GM12878 (cell line): ENCODE measurements at regions not wholly inside any gene's neighbourhood (a gene's known extent, or its start where the extent isn't known, plus 50 kb on each side); places are given as distances from the start of the nearest gene placed in this dataset.

ENCODE experiments used
- ATAC-seq: fragments of 200-7000 bp; cut with Tn5 transposase; 3 replicates; pipeline ENCODE4 v1.9.1; 2020; ENCODE audit warnings: mild to moderate bottlenecking, moderate library complexity
- BruUV-seq: library from RNA; stranded (reverse); fragments of 400-500 nt; replicated peaks from 2 replicates; lab custom pipeline; 2021; lab: Mats Ljungman, UMichigan
- CTCF ChIA-PET: fragments of 300-600 bp; sonication (Branson Sonifier 250); formaldehyde crosslinking; extraction: SDS; loops from one replicate; lab custom pipeline; 2021; ENCODE audit warnings: inconsistent platforms; lab: Yijun Ruan, JAX
- POLR2A ChIA-PET: fragments of 350-600 bp; formaldehyde crosslinking; extraction: SDS; loops from one replicate; lab custom pipeline; 2021; ENCODE audit warnings: inconsistent platforms; lab: Charles Lee
- RAD21 ChIA-PET: fragments of 300-600 bp; sonication (Branson Sonifier 250); formaldehyde crosslinking; loops from one replicate; lab custom pipeline; 2023; ENCODE audit warnings: antibody characterized with exemption; ENCODE audit not compliant: unreplicated experiment; lab: Charles Lee
- SMC1A ChIA-PET: fragments of 300-600 bp; sonication (Branson Sonifier 250); formaldehyde crosslinking; loops from one replicate; lab custom pipeline; 2023; ENCODE audit not compliant: unreplicated experiment, uncharacterized antibody; lab: Charles Lee
- DNase-seq: peaks from one replicate; pipeline ENCODE4 v3.0.0-alpha.2; 2011; ENCODE audit warnings: low read depth, low spot score
- FAIRE-seq: peaks from 3 replicates; lab custom pipeline; 2011; peaks lifted over from hg19 to GRCh38; lab: Jason Lieb, UNC
- H2AFZ ChIP-seq: 2 replicates; pipeline ENCODE4 v1.6.0; 2011; ENCODE audit warnings: low read depth, low read length, control low read depth; ENCODE audit not compliant: control insufficient read depth
- H3K27ac ChIP-seq: 2 replicates; pipeline ENCODE4 v1.5.1; 2011; ENCODE audit warnings: control low read depth; ENCODE audit not compliant: control insufficient read depth, insufficient read depth
- H3K27me3 ChIP-seq, 2 experiments: replicated peaks in 1 of 2; 2 replicates each; pipeline versions ENCODE4 v1.6.0 to v1.6.1; 2011; ENCODE audit warnings: low read length in 1 of 2; ENCODE audit not compliant: control insufficient read depth in 2 of 2, insufficient read depth in 2 of 2
- H3K36me3 ChIP-seq, 2 experiments: 2 replicates each; pipeline ENCODE4 v1.5.1; 2011; ENCODE audit warnings: low read length in 1 of 2; ENCODE audit not compliant: control insufficient read depth in 2 of 2, insufficient read depth in 2 of 2
- H3K4me1 ChIP-seq: 2 replicates; pipeline ENCODE4 v1.6.1; 2011; ENCODE audit warnings: mild to moderate bottlenecking, low read length, moderate library complexity, mixed read lengths; ENCODE audit not compliant: control insufficient read depth, insufficient read depth
- H3K4me2 ChIP-seq: 2 replicates; pipeline ENCODE4 v1.6.0; 2011; ENCODE audit warnings: control low read depth; ENCODE audit not compliant: control insufficient read depth, insufficient read depth
- H3K4me3 ChIP-seq: fragments of 200-600 bp; sonication (generic); 2 replicates; pipeline ENCODE4 v1.5.1; 2016
- H3K79me2 ChIP-seq: 2 replicates; pipeline ENCODE4 v1.6.0; 2011; ENCODE audit warnings: low read length; ENCODE audit not compliant: control insufficient read depth, insufficient read depth
- H3K9ac ChIP-seq: 2 replicates; pipeline ENCODE4 v1.8.0; 2011; ENCODE audit warnings: low read length, control low read depth, mixed read lengths; ENCODE audit not compliant: control insufficient read depth, insufficient read depth
- H3K9me3 ChIP-seq: replicated peaks from 3 replicates; pipeline ENCODE4 v1.5.1; 2011; ENCODE audit warnings: mild to moderate bottlenecking, low read length; ENCODE audit not compliant: control insufficient read depth, insufficient read depth
- H4K20me1 ChIP-seq: 2 replicates; pipeline ENCODE4 v1.6.0; 2011; ENCODE audit not compliant: control insufficient read depth, insufficient read depth
- BCL3 ChIP-seq: IDR thresholded peaks from 2 replicates; pipeline ENCODE4 v1.6.1; 2011; ENCODE audit warnings: borderline replicate concordance, low read depth, mild to moderate bottlenecking, moderate library complexity, low read length; ENCODE audit not compliant: insufficient read depth, poor library complexity, severe bottlenecking
- BRCA1 ChIP-seq: IDR thresholded peaks from 2 replicates; pipeline ENCODE4 v1.6.1; 2011; ENCODE audit warnings: low read depth, low read length, improper control_type of control experiment
- EZH2 ChIP-seq: IDR thresholded peaks from 2 replicates; pipeline ENCODE4 v1.6.1; 2012; ENCODE audit warnings: low read depth, mild to moderate bottlenecking, control low read depth, inconsistent platforms, low read length, borderline replicate concordance; ENCODE audit not compliant: control insufficient read depth
- GABPA ChIP-seq: IDR thresholded peaks from 2 replicates; pipeline ENCODE4 v1.6.1; 2014; ENCODE audit warnings: antibody characterized with exemption, low read depth, mild to moderate bottlenecking, inconsistent platforms
- KAT2A ChIP-seq: conservative IDR thresholded peaks from 2 replicates; pipeline ENCODE4 v1.6.1; 2011; ENCODE audit warnings: low read depth, low read length; ENCODE audit not compliant: control insufficient read depth
- MTA2 ChIP-seq: fragments of 450-650 bp; IDR thresholded peaks from 2 replicates; pipeline ENCODE4 v1.6.1; 2016; ENCODE audit warnings: low read depth, mild to moderate bottlenecking, moderate library complexity
- NFXL1 ChIP-seq: fragments of 450-650 bp; IDR thresholded peaks from 2 replicates; pipeline ENCODE4 v1.6.1; 2017; ENCODE audit warnings: antibody characterized with exemption, mild to moderate bottlenecking, borderline replicate concordance
- PBX3 ChIP-seq: IDR thresholded peaks from 2 replicates; pipeline ENCODE4 v1.6.1; 2011; ENCODE audit warnings: mild to moderate bottlenecking, low read depth, low read length, moderate library complexity; ENCODE audit not compliant: insufficient replicate concordance
- TBL1XR1 ChIP-seq: IDR thresholded peaks from 2 replicates; pipeline ENCODE4 v1.6.1; 2012; ENCODE audit warnings: low read depth, low read length, improper control_type of control experiment
- WGBS: methylation state at CpG from one replicate; pipeline ENCODE4 v1.1.6; 2016; ENCODE audit warnings: low lambda C conversion rate; ENCODE audit not compliant: insufficient replicate concordance, insufficient coverage; ENCODE audit errors: missing lambda C conversion rate; 5-methylcytosine and 5-hydroxymethylcytosine counted together
- in situ Hi-C: fragments of 300-500 bp; cut with MboI; formaldehyde crosslinking; loops from 9 replicates; pipeline ENCODE4 v1.14.3; 2018; ENCODE audit warnings: mixed read lengths
- intact Hi-C: fragments of 100-400 bp; cut with micrococcal nuclease; formaldehyde crosslinking; loops from one replicate; pipeline ENCODE4 v1.14.2; 2022; ENCODE audit not compliant: unreplicated experiment
- TF ChIP-seq, protein P1 (sequence below): fragments of 450-650 bp; IDR thresholded peaks from 2 replicates; pipeline ENCODE4 v1.6.1; 2018; ENCODE audit warnings: borderline replicate concordance, mild to moderate bottlenecking; ENCODE audit not compliant: partially characterized antibody
- TF ChIP-seq, protein P2 (sequence below): IDR thresholded peaks from 2 replicates; pipeline ENCODE4 v1.6.1; 2012; ENCODE audit warnings: improper control_type of control experiment, low read depth, low read length; ENCODE audit not compliant: insufficient replicate concordance
- TF ChIP-seq, protein P3 (sequence below): fragments of 450-650 bp; IDR thresholded peaks from 2 replicates; pipeline ENCODE4 v1.6.1; 2016; ENCODE audit warnings: mild to moderate bottlenecking

DNA sequence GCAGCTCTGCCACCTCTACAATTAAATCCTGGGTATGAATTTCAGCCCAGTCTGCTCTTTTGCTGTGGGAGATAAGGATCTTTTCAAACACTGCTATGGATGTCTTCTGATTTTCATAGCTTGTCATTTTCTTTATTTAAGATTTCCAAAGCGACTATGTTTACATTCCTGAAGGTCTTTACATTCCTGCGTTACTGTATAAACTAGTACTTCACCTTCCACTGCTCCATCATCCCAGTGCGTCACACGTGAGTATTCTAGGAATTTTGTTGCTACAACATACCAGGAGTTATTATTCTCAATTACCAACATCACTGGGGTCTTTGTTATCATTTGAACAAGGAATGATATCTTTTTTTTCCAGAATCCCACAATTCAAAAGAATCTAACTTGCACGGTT lies 944.7 kb downstream of the SORCS3 start:
- 14% methylated on average over 5 of the region's 5 CpGs for WGBS
- intact Hi-C loops: no loop called here
- TF ChIP-seq KAT2A: no peak
- TF ChIP-seq EZH2: no peak
- no peak for TF ChIP-seq PBX3
- no peak for TF ChIP-seq TBL1XR1
- TF ChIP-seq, protein P1, sequence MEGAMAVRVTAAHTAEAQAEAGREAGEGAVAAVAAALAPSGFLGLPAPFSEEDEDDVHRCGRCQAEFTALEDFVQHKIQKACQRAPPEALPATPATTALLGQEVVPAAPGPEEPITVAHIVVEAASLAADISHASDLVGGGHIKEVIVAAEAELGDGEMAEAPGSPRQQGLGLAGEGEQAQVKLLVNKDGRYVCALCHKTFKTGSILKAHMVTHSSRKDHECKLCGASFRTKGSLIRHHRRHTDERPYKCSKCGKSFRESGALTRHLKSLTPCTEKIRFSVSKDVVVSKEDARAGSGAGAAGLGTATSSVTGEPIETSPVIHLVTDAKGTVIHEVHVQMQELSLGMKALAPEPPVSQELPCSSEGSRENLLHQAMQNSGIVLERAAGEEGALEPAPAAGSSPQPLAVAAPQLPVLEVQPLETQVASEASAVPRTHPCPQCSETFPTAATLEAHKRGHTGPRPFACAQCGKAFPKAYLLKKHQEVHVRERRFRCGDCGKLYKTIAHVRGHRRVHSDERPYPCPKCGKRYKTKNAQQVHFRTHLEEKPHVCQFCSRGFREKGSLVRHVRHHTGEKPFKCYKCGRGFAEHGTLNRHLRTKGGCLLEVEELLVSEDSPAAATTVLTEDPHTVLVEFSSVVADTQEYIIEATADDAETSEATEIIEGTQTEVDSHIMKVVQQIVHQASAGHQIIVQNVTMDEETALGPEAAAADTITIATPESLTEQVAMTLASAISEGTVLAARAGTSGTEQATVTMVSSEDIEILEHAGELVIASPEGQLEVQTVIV: no peak
- TF ChIP-seq, protein P2, sequence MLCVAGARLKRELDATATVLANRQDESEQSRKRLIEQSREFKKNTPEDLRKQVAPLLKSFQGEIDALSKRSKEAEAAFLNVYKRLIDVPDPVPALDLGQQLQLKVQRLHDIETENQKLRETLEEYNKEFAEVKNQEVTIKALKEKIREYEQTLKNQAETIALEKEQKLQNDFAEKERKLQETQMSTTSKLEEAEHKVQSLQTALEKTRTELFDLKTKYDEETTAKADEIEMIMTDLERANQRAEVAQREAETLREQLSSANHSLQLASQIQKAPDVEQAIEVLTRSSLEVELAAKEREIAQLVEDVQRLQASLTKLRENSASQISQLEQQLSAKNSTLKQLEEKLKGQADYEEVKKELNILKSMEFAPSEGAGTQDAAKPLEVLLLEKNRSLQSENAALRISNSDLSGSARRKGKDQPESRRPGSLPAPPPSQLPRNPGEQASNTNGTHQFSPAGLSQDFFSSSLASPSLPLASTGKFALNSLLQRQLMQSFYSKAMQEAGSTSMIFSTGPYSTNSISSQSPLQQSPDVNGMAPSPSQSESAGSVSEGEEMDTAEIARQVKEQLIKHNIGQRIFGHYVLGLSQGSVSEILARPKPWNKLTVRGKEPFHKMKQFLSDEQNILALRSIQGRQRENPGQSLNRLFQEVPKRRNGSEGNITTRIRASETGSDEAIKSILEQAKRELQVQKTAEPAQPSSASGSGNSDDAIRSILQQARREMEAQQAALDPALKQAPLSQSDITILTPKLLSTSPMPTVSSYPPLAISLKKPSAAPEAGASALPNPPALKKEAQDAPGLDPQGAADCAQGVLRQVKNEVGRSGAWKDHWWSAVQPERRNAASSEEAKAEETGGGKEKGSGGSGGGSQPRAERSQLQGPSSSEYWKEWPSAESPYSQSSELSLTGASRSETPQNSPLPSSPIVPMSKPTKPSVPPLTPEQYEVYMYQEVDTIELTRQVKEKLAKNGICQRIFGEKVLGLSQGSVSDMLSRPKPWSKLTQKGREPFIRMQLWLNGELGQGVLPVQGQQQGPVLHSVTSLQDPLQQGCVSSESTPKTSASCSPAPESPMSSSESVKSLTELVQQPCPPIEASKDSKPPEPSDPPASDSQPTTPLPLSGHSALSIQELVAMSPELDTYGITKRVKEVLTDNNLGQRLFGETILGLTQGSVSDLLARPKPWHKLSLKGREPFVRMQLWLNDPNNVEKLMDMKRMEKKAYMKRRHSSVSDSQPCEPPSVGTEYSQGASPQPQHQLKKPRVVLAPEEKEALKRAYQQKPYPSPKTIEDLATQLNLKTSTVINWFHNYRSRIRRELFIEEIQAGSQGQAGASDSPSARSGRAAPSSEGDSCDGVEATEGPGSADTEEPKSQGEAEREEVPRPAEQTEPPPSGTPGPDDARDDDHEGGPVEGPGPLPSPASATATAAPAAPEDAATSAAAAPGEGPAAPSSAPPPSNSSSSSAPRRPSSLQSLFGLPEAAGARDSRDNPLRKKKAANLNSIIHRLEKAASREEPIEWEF: no peak
- TF ChIP-seq BRCA1: no peak
- no peak for TF ChIP-seq NFXL1
- no peak for TF ChIP-seq BCL3
- no peak for TF ChIP-seq MTA2
- TF ChIP-seq, protein P3, sequence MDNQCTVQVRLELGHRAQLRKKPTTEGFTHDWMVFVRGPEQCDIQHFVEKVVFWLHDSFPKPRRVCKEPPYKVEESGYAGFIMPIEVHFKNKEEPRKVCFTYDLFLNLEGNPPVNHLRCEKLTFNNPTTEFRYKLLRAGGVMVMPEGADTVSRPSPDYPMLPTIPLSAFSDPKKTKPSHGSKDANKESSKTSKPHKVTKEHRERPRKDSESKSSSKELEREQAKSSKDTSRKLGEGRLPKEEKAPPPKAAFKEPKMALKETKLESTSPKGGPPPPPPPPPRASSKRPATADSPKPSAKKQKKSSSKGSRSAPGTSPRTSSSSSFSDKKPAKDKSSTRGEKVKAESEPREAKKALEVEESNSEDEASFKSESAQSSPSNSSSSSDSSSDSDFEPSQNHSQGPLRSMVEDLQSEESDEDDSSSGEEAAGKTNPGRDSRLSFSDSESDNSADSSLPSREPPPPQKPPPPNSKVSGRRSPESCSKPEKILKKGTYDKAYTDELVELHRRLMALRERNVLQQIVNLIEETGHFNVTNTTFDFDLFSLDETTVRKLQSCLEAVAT: no peak
- TF ChIP-seq GABPA: no peak

More for the DNA sequence above, 944.7 kb downstream of the SORCS3 start:
- no peak overlapping the region for H3K4me3 ChIP-seq
- no TSS peak for BruUV-seq
- RAD21 ChIA-PET: no interaction called here
- H4K20me1 ChIP-seq: no peaks in the 10 kb centered on the region
- H3K9me3 ChIP-seq: no peaks in the 10 kb centered on the region
- no peaks in the 10 kb centered on the region for H3K27me3 ChIP-seq
- no peak overlapping the region for H3K9ac ChIP-seq
- H3K36me3 ChIP-seq: no peaks in the 10 kb centered on the region
- H3K79me2 ChIP-seq: no peaks in the 10 kb centered on the region
- CTCF ChIA-PET: no interaction called here
- DNase-seq (no peak), FAIRE-seq (no peak), ATAC-seq (no peak)
- POLR2A ChIA-PET: no interaction called here
- SMC1A ChIA-PET: no interaction called here
- no peak overlapping the region for H3K4me2 ChIP-seq
- in situ Hi-C loops: no loop called here
- no peaks in the 10 kb centered on the region for H3K4me1 ChIP-seq
- H2AFZ ChIP-seq: no peak overlapping the region
- H3K27ac ChIP-seq: no peak overlapping the region
